Upper lobe of right lung (tissue), 1 donor: ENCODE measurements at regions not wholly inside any gene's neighbourhood (a gene's known extent, or its start where the extent isn't known, plus 50 kb on each side); places are given as distances from the start of the nearest gene placed in this dataset.

Source experiments
- ATAC-seq: fragments of 200-7000 bp; cut with Tn5 transposase; one replicate; pipeline ENCODE4 v1.9.1; 2020; ENCODE audit warnings: mild to moderate bottlenecking, moderate library complexity
- DNase-seq: peaks from one replicate; pipeline ENCODE4 v3.0.0-alpha.2; 2020
- H3K27ac ChIP-seq: fragments of 200-600 bp; one replicate; pipeline ENCODE4 v1.8.0; 2022
- H3K27me3 ChIP-seq: fragments of 200-600 bp; one replicate; pipeline ENCODE4 v1.8.0; 2022; ENCODE audit warnings: mild to moderate bottlenecking
- H3K36me3 ChIP-seq: fragments of 200-600 bp; one replicate; pipeline ENCODE4 v1.8.0; 2022
- H3K4me1 ChIP-seq: fragments of 200-600 bp; one replicate; pipeline ENCODE4 v1.8.0; 2022
- H3K4me3 ChIP-seq: fragments of 200-600 bp; one replicate; pipeline ENCODE4 v1.8.0; 2022; ENCODE audit warnings: mild to moderate bottlenecking
- H3K9me3 ChIP-seq: fragments of 200-600 bp; one replicate; pipeline ENCODE4 v1.8.0; 2022
- intact Hi-C: fragments of 100-400 bp; cut with DNase I; formaldehyde crosslinking; loops from one replicate; pipeline ENCODE4 v1.11.0; 2022
- TF ChIP-seq, protein P1 (sequence below): fragments of 200-600 bp; IDR thresholded peaks from one replicate; pipeline ENCODE4 v1.8.0; 2022; ENCODE audit warnings: antibody characterized with exemption
- donor health status: DM: no; HTN: yes; CAD: no; lungs with severe emphysema.

DNA sequence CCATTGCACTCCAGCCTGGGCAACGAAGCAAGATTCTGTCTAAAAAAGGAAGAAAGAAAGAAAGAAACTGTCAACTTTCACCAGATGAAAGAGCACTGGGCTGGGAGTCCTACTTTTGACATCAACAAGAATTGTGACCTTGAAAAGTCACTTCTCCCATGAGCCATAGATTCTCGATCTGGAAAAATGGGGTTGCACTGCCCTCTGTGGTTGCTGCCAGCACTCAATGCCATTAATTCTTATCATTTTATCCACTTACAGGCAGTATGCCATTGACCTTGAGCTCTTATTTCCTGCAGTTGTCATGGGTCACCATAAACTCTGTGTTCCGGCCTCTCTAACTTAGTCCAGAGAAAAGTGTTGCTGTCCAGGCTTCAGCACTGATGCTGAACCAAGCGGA lies 137.2 kb downstream of the NOC3L start:
- no peaks in the 10 kb centered on the region for H3K4me1 ChIP-seq
- H3K4me3 ChIP-seq = no peak overlapping the region
- DNase-seq (no peak), ATAC-seq (peak; percentile 11)
- H3K27ac ChIP-seq = no peak overlapping the region
- intact Hi-C loops = no loop called here
- TF ChIP-seq, protein P1, sequence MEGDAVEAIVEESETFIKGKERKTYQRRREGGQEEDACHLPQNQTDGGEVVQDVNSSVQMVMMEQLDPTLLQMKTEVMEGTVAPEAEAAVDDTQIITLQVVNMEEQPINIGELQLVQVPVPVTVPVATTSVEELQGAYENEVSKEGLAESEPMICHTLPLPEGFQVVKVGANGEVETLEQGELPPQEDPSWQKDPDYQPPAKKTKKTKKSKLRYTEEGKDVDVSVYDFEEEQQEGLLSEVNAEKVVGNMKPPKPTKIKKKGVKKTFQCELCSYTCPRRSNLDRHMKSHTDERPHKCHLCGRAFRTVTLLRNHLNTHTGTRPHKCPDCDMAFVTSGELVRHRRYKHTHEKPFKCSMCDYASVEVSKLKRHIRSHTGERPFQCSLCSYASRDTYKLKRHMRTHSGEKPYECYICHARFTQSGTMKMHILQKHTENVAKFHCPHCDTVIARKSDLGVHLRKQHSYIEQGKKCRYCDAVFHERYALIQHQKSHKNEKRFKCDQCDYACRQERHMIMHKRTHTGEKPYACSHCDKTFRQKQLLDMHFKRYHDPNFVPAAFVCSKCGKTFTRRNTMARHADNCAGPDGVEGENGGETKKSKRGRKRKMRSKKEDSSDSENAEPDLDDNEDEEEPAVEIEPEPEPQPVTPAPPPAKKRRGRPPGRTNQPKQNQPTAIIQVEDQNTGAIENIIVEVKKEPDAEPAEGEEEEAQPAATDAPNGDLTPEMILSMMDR = peak; percentile 25
- no peaks in the 10 kb centered on the region for H3K9me3 ChIP-seq
- H3K36me3 ChIP-seq = no peaks in the 10 kb centered on the region
- H3K27me3 ChIP-seq = no peaks in the 10 kb centered on the region

GRCh38 chr10:94230134-94230785 lies 132.5 kb downstream of the NOC3L start:
- TF ChIP-seq, protein P1 = no peak
- H3K4me3 ChIP-seq = no peak overlapping the region
- H3K27me3 ChIP-seq = no peaks in the 10 kb centered on the region
- intact Hi-C loops = no loop called here
- no peaks in the 10 kb centered on the region for H3K9me3 ChIP-seq
- no peak overlapping the region for H3K27ac ChIP-seq
- ATAC-seq = no peak
- H3K4me1 ChIP-seq = no peaks in the 10 kb centered on the region
- no peaks in the 10 kb centered on the region for H3K36me3 ChIP-seq
- DNase-seq = no peak

GRCh38 chr10:94232711-94233383 lies 129.9 kb downstream of the NOC3L start:
- Histone ChIP-seq H3K27ac (no peak overlapping the region), H3K27me3 (no peaks in the 10 kb centered on the region), H3K4me3 (no peak overlapping the region), H3K36me3 (no peaks in the 10 kb centered on the region), H3K4me1 (no peaks in the 10 kb centered on the region), H3K9me3 (no peaks in the 10 kb centered on the region)
- TF ChIP-seq, protein P1 = no peak
- DNase-seq (no peak), ATAC-seq (no peak)
- intact Hi-C loops = no loop called here

GRCh38 chr10:94235461-94235860 lies 127.3 kb downstream of the NOC3L start:
- Histone ChIP-seq H3K4me3 (no peak overlapping the region), H3K27ac (no peak overlapping the region), H3K36me3 (no peaks in the 10 kb centered on the region), H3K27me3 (no peaks in the 10 kb centered on the region), H3K4me1 (no peaks in the 10 kb centered on the region), H3K9me3 (no peaks in the 10 kb centered on the region)
- TF ChIP-seq, protein P1 = no peak
- intact Hi-C loops = no loop called here
- DNase-seq = no peak
- no peak for ATAC-seq

- H3K9me3 ChIP-seq = no peaks in the 10 kb centered on the region
- ATAC-seq = no peak
- TF ChIP-seq, protein P1 = no peak
These were observed 124.6 kb downstream of the NOC3L start for GRCh38 chr10:94238006-94238617.

More at GRCh38 chr10:94238006-94238617, 124.6 kb downstream of the NOC3L start:
- no peak for DNase-seq
- intact Hi-C loops = no loop called here
- no peaks in the 10 kb centered on the region for H3K4me1 ChIP-seq
- H3K36me3 ChIP-seq = no peaks in the 10 kb centered on the region
- H3K4me3 ChIP-seq = no peak overlapping the region
- H3K27ac ChIP-seq = no peak overlapping the region
- H3K27me3 ChIP-seq = no peaks in the 10 kb centered on the region
